Muscle of leg (tissue), 3 donors: ENCODE measurements at regions not wholly inside any gene's neighbourhood (a gene's known extent, or its start where the extent isn't known, plus 50 kb on each side); places are given as distances from the start of the nearest gene placed in this dataset.

Experiments used
- DNase-seq: peaks from one replicate; pipeline ENCODE4 v3.0.0; 2013
- H3K27ac ChIP-seq: one replicate; pipeline ENCODE4 v1.5.1; 2013; ENCODE audit warnings: mild to moderate bottlenecking, low read length, control low read depth
- H3K27me3 ChIP-seq: one replicate; pipeline ENCODE4 v1.6.1; 2013; ENCODE audit warnings: low read length; ENCODE audit not compliant: control insufficient read depth, insufficient read depth
- H3K36me3 ChIP-seq: one replicate; pipeline ENCODE4 v1.6.1; 2013; ENCODE audit warnings: low read length; ENCODE audit not compliant: control insufficient read depth, insufficient read depth
- H3K4me1 ChIP-seq: one replicate; pipeline ENCODE4 v1.6.1; 2013; ENCODE audit warnings: low read length; ENCODE audit not compliant: control insufficient read depth, insufficient read depth
- H3K4me3 ChIP-seq: one replicate; pipeline ENCODE4 v1.5.1; 2013; ENCODE audit warnings: low read length, control low read depth
- H3K9me3 ChIP-seq: replicated peaks from 2 replicates; pipeline ENCODE4 v1.6.1; 2013; ENCODE audit warnings: low read depth, low read length; ENCODE audit not compliant: control insufficient read depth
- WGBS: methylation state at CpG from one replicate; pipeline ENCODE4 v1.1.5; 2013; ENCODE audit warnings: missing lambda C conversion rate; ENCODE audit not compliant: insufficient coverage; 5-methylcytosine and 5-hydroxymethylcytosine counted together

DNA sequence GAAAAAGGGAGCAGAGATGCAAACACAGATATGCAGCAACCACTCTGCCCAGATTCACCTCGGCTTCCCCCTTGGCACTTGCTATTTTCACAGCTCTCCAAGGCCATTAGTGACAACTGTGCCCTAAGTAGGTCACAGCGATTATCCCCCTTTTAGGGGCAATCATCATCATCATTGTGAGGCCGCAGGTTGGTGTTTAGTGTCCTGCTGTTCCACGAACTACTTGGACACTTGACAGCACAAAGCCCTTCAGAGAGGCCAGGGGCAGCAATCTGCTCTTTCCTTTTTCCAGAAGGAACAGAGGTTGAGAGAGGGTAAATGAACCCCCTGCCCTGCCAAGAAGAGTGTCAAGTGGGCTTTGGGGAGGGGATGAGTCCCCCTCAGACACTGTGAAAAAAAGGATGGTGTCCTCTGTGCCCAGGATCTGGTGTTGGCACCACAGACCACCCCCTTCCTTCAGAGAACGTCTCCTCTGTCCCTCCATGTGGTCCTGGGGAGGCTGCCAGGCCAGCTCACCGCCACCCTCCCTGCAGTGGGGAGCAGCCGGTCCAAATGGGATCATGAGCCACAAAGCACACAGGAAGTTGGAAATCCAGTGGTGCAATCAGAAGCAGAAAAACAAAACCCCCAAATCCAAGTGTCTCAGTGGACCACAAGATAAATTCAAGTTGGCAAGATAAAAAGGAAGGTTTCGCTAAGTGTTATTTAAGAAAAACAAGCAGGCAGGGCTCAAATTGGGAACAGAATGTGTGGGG lies 78.4 kb upstream of the MED9 start:
- H3K27ac ChIP-seq = no peak overlapping the region
- H3K9me3 ChIP-seq = peaks cover 3% of the 10 kb centered on the region
- no peak for DNase-seq
- no peaks in the 10 kb centered on the region for H3K36me3 ChIP-seq
- 44% methylated on average over 2 of the region's 8 CpGs for WGBS
- no peak overlapping the region for H3K4me3 ChIP-seq
- peaks cover 29% of the 10 kb centered on the region for H3K4me1 ChIP-seq
- H3K27me3 ChIP-seq = no peaks in the 10 kb centered on the region

DNA sequence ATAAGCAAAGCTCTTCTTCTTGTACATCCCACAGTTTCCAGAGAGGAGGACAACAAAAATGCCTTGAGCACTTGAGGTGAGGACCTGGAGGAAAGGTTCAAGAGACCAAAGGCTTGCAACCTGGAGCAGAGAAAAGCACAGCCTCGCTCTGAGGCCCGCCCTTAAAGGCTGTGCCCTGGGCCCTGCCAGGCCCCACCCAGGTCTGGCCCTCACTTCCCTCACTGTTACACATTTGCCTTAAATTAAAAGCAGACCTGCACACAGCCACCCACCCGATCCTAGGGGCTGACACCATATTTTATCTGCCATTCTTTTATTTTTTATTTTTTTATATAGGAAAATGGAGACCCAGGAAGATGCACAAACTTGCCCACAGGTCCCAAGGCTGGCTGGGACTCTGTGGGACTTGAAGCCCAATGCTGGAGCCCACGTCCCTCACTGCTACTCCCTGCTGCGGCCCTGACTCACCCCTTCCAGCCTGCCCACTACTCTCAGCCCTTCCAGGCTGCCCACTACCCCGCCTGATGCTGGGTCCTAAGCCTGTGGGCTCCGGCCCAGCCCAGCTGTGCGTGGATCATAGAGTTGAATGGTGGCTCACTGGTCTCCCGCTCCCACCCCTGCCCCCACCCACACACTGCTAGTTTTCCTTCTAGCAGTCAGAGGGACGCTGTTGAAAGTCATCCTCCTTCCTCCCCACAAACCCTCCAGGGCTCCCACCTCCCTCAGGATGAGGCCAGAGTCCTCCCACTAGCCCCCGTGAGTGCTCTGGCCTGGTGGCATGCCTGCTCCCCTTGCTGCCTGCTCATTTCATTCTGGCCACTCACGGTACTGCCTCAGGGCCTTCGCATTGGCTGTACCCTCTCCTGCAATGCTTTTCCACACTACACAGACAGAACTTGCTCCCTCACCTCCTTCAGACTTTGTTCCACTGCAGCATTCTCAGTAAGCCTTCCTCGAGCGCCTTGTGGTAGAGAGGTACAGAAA lies 77.6 kb upstream of the MED9 start:
- H3K27ac ChIP-seq = no peak overlapping the region
- no peaks in the 10 kb centered on the region for H3K36me3 ChIP-seq
- peaks cover 38% of the 10 kb centered on the region for H3K4me1 ChIP-seq
- DNase-seq = no peak
- 65% methylated on average over 11 of the region's 15 CpGs for WGBS
- peaks cover 3% of the 10 kb centered on the region for H3K9me3 ChIP-seq
- H3K27me3 ChIP-seq = no peaks in the 10 kb centered on the region
- no peak overlapping the region for H3K4me3 ChIP-seq

DNA sequence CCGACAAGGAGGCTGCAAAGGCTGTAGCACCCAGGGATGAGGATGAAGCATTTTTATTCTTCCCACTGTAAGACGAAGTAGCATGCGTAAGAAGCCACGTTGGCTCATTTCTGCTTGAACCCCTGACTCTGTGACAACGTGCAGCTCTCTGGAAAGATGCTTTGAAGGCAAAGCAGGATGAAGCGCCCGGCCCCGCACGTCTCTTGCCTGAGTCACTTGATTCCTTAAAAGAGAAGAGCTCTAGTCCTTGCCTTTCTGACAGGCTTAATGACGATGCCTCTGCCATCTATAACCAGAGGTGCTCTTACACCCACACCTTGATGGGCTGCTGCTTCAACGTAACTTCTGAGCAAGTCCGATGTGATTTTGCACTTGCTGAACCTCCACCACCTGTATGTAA lies 76.7 kb upstream of the MED9 start:
- no peaks in the 10 kb centered on the region for H3K36me3 ChIP-seq
- WGBS = 73% methylated on average over 12 of the region's 12 CpGs
- H3K4me1 ChIP-seq = peaks cover 44% of the 10 kb centered on the region

DNA sequence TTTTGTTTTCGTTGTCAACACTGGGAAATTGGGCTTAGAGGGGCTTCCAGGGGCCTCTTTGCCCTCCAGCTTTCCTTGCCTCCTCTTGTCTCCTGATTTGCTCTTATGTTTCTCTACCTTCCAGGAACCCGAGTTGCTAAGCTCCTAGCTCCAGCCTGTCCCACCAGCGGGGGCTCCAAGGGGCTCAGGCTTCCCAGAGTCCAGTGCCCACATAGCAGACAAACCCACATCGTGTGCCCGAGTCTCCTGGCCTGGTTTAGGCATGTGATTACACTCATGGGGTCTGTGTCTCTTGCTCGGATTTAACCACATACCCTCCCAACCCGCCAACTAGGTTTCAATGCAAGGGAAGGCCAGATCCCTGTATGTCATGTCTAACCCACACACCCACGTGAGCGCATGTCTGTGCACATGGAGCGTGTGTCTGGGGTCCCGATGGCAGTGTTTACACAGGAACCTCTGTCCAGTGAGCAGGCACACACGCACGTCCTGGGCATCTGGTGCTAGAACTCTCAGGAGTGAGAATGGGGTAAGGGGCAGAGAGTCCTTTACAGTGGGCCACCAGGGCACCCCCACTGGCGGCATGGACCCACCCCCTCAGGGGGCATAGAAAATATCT lies 76.1 kb upstream of the MED9 start:
- Histone ChIP-seq H3K4me1 (peaks cover 44% of the 10 kb centered on the region), H3K27me3 (no peaks in the 10 kb centered on the region), H3K9me3 (peaks cover 3% of the 10 kb centered on the region), H3K4me3 (no peak overlapping the region), H3K27ac (no peak overlapping the region), H3K36me3 (no peaks in the 10 kb centered on the region)
- no peak for DNase-seq
- WGBS = 80% methylated on average over 14 of the region's 14 CpGs

More for the DNA sequence above, 76.7 kb upstream of the MED9 start:
- no peak for DNase-seq
- no peak overlapping the region for H3K4me3 ChIP-seq
- no peaks in the 10 kb centered on the region for H3K27me3 ChIP-seq
- no peak overlapping the region for H3K27ac ChIP-seq
- H3K9me3 ChIP-seq = peaks cover 3% of the 10 kb centered on the region

DNA sequence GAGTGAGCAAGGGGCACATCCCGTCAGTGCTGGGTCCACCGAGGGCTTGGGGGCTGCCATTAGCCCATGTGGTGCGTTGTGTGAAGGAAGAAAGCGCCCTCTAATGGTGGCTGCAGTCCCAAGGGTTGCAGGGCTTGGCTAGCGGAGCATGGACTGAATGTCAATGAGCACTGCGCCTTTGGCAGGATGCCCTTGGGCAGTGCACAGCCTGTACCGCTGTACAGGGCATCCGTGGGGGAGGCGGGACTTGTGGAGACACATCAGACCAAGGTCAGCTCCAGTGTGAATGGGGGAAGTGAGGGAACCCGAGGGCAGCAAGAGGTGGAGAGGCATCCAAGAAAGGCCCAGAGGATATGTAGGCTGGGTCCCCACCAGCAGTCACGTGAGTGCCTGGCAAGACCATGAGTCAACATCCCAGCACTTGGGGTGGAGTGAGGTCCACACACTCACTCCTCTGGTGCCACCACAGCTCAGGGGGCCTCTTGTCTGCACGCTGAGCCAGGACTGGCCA lies 75.5 kb upstream of the MED9 start:
- no peak overlapping the region for H3K27ac ChIP-seq
- 64% methylated on average over 10 of the region's 12 CpGs for whole genome bisulfite sequencing
- no peaks in the 10 kb centered on the region for H3K36me3 ChIP-seq
- no peak for DNase-seq
- H3K27me3 ChIP-seq = no peaks in the 10 kb centered on the region
- H3K4me1 ChIP-seq = peaks cover 44% of the 10 kb centered on the region
- peaks cover 3% of the 10 kb centered on the region for H3K9me3 ChIP-seq
- H3K4me3 ChIP-seq = no peak overlapping the region

DNA sequence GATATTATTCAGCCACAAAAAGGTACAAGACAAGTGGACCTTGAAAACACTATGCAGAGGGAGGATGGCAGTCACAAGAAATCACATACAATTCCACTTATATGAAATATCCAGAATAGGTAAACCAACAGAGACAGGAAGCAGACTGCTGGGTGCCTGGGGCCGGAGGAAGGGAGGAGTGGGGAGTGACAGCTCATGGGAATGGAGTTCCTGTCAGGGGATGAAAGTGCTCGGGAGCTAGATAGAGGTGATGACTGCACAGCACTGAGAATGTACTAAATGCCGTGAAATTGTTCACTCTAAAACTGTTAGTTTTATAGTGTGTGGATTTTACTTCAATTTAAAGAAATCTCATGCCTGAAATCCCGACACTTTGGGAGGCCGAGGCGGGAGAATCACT lies 74.2 kb upstream of the MED9 start:
- WGBS = 57% methylated on average over 2 of the region's 6 CpGs
- Histone ChIP-seq H3K27me3 (no peaks in the 10 kb centered on the region), H3K9me3 (no peaks in the 10 kb centered on the region), H3K4me3 (no peak overlapping the region), H3K4me1 (peaks cover 44% of the 10 kb centered on the region), H3K27ac (no peak overlapping the region), H3K36me3 (no peaks in the 10 kb centered on the region)
- no peak for DNase-seq

DNA sequence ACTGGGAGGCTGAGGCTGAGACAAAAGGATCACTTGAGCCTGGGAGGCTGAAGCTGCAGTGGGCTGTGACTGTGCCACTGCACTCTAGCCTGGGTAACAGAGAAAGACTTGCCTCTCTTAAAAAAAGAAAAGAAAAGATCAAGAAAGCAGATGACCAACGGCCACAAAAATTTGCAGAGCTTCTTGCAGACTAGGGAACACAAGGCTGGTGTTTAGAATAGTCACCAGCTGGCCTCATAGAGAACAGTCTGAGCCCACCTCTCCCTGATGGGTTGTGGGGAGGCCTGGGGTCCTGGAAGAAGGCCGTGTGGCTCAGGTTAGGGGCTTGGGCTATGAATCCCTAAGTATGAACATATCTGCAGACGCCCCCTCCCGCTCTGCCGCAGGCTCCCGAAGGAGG lies 73.7 kb upstream of the MED9 start:
- Histone ChIP-seq H3K36me3 (no peaks in the 10 kb centered on the region), H3K9me3 (no peaks in the 10 kb centered on the region), H3K27me3 (no peaks in the 10 kb centered on the region), H3K27ac (no peak overlapping the region), H3K4me3 (no peak overlapping the region), H3K4me1 (peaks cover 41% of the 10 kb centered on the region)
- DNase-seq = no peak
- 49% methylated on average over 3 of the region's 6 CpGs for WGBS

DNA sequence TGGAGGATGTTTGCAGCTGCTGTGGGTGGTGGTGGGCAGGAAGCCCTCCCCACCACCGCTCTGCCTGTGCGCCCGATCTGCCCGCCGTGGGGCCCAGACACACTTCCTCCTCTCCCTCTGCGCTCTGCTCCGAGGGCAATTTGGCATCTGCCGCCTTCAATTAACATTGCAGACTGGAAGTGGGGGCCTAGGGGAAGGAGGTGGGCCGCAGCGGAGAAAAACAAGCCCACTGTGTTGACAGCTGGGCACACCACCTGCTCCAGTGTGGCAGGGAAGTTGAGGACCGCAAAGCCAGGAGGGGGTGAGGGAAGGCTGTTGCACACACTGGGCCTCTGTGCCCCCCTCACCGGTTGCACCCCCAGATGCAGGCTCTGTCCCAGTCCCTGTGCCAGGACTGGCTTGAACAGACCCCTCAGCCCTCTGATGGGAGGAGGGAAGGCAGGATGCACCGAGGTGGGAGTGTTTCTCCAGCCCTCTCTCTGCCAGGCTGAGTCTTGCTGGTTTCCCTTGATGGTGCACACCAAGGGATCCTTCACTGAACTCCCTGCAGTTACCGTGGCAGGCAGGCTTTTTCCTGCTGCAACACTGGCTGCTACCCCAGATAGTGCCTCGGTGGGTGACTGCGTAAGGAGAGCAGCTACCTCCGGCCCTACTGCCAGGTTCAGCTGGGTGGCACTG lies 72.8 kb upstream of the MED9 start:
- WGBS = 34% methylated on average over 8 of the region's 17 CpGs
- Histone ChIP-seq H3K36me3 (no peaks in the 10 kb centered on the region), H3K27ac (peak overlapping the region; percentile 47), H3K27me3 (no peaks in the 10 kb centered on the region), H3K9me3 (no peaks in the 10 kb centered on the region), H3K4me3 (no peak overlapping the region), H3K4me1 (peaks cover 33% of the 10 kb centered on the region)
- peak; percentile 86 for DNase-seq

DNA sequence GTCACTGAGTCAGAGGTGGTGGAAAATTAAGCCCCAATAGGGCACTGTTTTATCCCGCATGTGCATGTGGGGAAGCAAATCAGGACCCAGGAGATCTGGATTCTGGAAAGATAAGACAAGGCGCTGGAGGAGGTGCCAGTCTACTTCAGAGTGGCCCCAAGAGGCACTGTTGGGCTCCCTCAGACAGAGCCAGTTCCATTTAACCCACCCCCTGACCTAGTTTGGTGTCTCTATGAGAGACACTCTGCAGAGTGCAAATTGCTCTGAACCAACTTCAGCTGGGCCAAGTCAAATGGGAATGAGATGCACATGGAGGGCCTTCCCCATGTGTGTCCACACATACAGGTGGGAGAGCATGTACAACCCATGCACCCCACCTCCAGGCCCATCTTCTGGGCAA lies 71.1 kb upstream of the MED9 start:
- no peaks in the 10 kb centered on the region for H3K36me3 ChIP-seq

More for the DNA sequence above, 71.1 kb upstream of the MED9 start:
- H3K9me3 ChIP-seq = no peaks in the 10 kb centered on the region
- no peak overlapping the region for H3K27ac ChIP-seq
- H3K4me3 ChIP-seq = no peak overlapping the region
- H3K4me1 ChIP-seq = peaks cover 36% of the 10 kb centered on the region
- DNase-seq = no peak
- no peaks in the 10 kb centered on the region for H3K27me3 ChIP-seq
- WGBS = 100% methylated on average over 1 of the region's 2 CpGs
